ENCODE measurements at regions not wholly inside any gene's neighbourhood (a gene's known extent, or its start where the extent isn't known, plus 50 kb on each side); places are given as distances from the start of the nearest gene placed in this dataset.
"Not testable (repeated sequence)": the region's sequence is repeated elsewhere in the genome, so short reads cannot be mapped to it uniquely, and the experiment has no call there.

- DNase-seq: no peak
Measured at GRCh38 chr10:8830048-8830447, 775.6 kb downstream of the GATA3 start.

- peak in 1 of 2 donors; percentile 25 for DNase-seq
Measured at GRCh38 chr10:8830876-8831275, 776.4 kb downstream of the GATA3 start.

GRCh38 chr10:8835453-8836167 lies 781.1 kb downstream of the GATA3 start:
- no peak for DNase-seq

GRCh38 chr10:8840356-8840755 lies 785.9 kb downstream of the GATA3 start:
- no peak for DNase-seq

- no peak for DNase-seq
Measured at GRCh38 chr10:8844141-8844540, 789.7 kb downstream of the GATA3 start.

- no peak for DNase-seq
Measured at GRCh38 chr10:8852546-8852945, 798.1 kb downstream of the GATA3 start.

- no peak for DNase-seq
Measured at GRCh38 chr10:8853048-8853447, 798.6 kb downstream of the GATA3 start.

GRCh38 chr10:8868924-8869323 lies 814.4 kb downstream of the GATA3 start:
- DNase-seq: not testable (repeated sequence)

- no peak for DNase-seq
Measured at GRCh38 chr10:8873310-8873709, 818.8 kb downstream of the GATA3 start.

GRCh38 chr10:8874268-8874667 lies 819.8 kb downstream of the GATA3 start:
- DNase-seq: no peak

- no peak for DNase-seq
Measured at GRCh38 chr10:8874972-8875371, 820.5 kb downstream of the GATA3 start.

GRCh38 chr10:8876171-8876570 lies 821.7 kb downstream of the GATA3 start:
- no peak for DNase-seq

- DNase-seq: no peak
Measured at GRCh38 chr10:8889538-8889937, 835.0 kb downstream of the GATA3 start.

GRCh38 chr10:8893102-8893501 lies 838.6 kb downstream of the GATA3 start:
- DNase-seq: no peak

- no peak for DNase-seq
Measured at GRCh38 chr10:8894148-8894547, 839.7 kb downstream of the GATA3 start.

- peak in 1 of 2 donors; percentile 40 for DNase-seq
Measured at GRCh38 chr10:8897769-8898168, 843.3 kb downstream of the GATA3 start.

- peak in 1 of 2 donors; percentile 41 for DNase-seq
Measured at GRCh38 chr10:8898745-8899330, 844.4 kb downstream of the GATA3 start.

GRCh38 chr10:8902926-8903325 lies 848.4 kb downstream of the GATA3 start:
- DNase-seq: no peak

- no peak for DNase-seq
Measured at GRCh38 chr10:8908013-8908412, 853.5 kb downstream of the GATA3 start.

GRCh38 chr10:8910314-8910713 lies 855.8 kb downstream of the GATA3 start:
- DNase-seq: no peak

- no peak for DNase-seq
Measured at GRCh38 chr10:8911032-8911431, 856.5 kb downstream of the GATA3 start.

GRCh38 chr10:8912108-8912507 lies 857.6 kb downstream of the GATA3 start:
- DNase-seq: no peak

- no peak for DNase-seq
Measured at GRCh38 chr10:8913720-8914119, 859.2 kb downstream of the GATA3 start.

- no peak for DNase-seq
Measured at GRCh38 chr10:8919280-8919679, 864.8 kb downstream of the GATA3 start.

GRCh38 chr10:8921568-8921967 lies 867.1 kb downstream of the GATA3 start:
- DNase-seq: no peak

Measured in CD4-positive, alpha-beta T cell treated with Interferon alpha-2 for 1 hour (primary cell).